Immature natural killer cell (primary cell): ENCODE measurements at regions not wholly inside any gene's neighbourhood (a gene's known extent, or its start where the extent isn't known, plus 50 kb on each side); places are given as distances from the start of the nearest gene placed in this dataset.
"Not testable (repeated sequence)": the region's sequence is repeated elsewhere in the genome, so short reads cannot be mapped to it uniquely, and the experiment has no call there.

Experiments
- DNase-seq, 3 donors: peaks; one replicate each; pipeline ENCODE4 v3.0.0; 2022; ENCODE audit warnings: mixed read lengths in 1 of 3
- H3K27ac Mint-ChIP-seq, 6 donors: one replicate each; pipeline ENCODE4 v1.8.0; 2020; ENCODE audit warnings: mixed read lengths in 6 of 6, mild to moderate bottlenecking in 5 of 6, inconsistent platforms in 4 of 6, moderate library complexity in 3 of 6
- H3K27me3 Mint-ChIP-seq, 3 donors: one replicate each; pipeline ENCODE4 v1.8.0; 2020 to 2021; ENCODE audit warnings: low read depth in 3 of 3, mild to moderate bottlenecking in 3 of 3, mixed read lengths in 3 of 3, moderate library complexity in 3 of 3, inconsistent platforms in 1 of 3
- H3K36me3 Mint-ChIP-seq, 3 donors: one replicate each; pipeline ENCODE4 v1.8.0; 2020; ENCODE audit warnings: mixed read lengths in 3 of 3, inconsistent platforms in 2 of 3, mild to moderate bottlenecking in 2 of 3
- H3K4me1 Mint-ChIP-seq, 2 donors: one replicate each; pipeline ENCODE4 v1.8.0; 2020; ENCODE audit warnings: inconsistent platforms in 2 of 2, mild to moderate bottlenecking in 2 of 2, mixed read lengths in 2 of 2, moderate library complexity in 1 of 2
- H3K4me3 Mint-ChIP-seq, 5 donors: one replicate each; pipeline ENCODE4 v1.8.0; 2020; ENCODE audit warnings: mild to moderate bottlenecking in 5 of 5, mixed read lengths in 5 of 5, inconsistent platforms in 3 of 5, moderate library complexity in 3 of 5
- H3K9me3 Mint-ChIP-seq, 6 donors: one replicate each; pipeline ENCODE4 v1.8.0; 2020; ENCODE audit warnings: mild to moderate bottlenecking in 6 of 6, mixed read lengths in 6 of 6, inconsistent platforms in 4 of 6, moderate library complexity in 3 of 6

DNA sequence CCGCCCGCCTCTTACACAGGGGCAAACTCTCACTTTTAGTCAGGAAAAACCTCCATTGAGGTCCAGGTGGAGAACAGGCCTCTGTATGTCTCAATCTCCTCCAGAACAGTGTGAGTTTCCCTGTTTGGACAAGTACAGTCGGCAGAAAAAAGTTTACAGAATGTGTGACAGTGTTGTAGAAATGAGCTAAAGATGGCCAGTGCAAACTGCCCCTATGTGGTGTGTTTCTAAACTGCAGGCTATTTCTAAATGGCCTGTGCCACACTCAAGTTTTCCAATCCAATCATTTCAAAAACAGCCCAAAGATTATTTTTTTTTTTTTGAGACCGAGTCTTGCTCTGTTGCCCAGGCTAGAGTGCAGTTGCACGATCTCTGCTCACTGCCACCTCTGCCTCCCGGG lies 1252.8 kb downstream of the RPIA start:
- H3K27me3 Mint-ChIP-seq, H3K9me3 Mint-ChIP-seq, DNase-seq, H3K4me1 Mint-ChIP-seq, H3K4me3 Mint-ChIP-seq, H3K36me3 Mint-ChIP-seq, H3K27ac Mint-ChIP-seq: not testable (repeated sequence)

DNA sequence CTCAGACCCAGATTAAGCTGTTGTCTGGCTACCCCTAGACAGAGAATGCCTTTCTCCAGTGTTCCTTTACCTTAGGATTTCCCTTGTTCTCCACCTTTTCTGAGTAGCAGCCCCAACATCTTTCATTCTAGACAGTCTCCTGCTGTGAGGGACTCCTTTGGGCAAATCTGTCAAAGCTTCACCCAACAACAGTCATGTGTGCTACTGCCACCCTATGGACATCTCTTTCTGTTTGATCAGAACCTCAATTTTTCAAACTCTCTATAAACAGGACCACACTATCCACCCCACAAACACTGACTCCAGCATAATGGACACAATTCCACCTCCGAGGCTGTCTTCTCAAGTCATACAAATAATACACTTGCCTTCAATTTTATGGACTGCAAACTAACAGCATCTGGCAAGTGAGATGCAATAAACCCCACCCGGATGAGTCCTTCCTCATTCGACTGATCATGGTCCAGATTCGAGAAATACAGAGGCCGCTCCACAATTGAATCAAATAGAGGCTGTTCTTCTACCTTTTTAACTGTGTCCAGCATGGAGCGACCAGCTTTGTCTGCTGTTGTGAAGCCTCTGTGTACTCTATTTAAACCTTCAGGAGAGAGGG lies 1253.6 kb downstream of the RPIA start:
- H3K4me3 Mint-ChIP-seq, H3K9me3 Mint-ChIP-seq, H3K4me1 Mint-ChIP-seq, H3K36me3 Mint-ChIP-seq, H3K27ac Mint-ChIP-seq, DNase-seq, H3K27me3 Mint-ChIP-seq: not testable (repeated sequence)

DNA sequence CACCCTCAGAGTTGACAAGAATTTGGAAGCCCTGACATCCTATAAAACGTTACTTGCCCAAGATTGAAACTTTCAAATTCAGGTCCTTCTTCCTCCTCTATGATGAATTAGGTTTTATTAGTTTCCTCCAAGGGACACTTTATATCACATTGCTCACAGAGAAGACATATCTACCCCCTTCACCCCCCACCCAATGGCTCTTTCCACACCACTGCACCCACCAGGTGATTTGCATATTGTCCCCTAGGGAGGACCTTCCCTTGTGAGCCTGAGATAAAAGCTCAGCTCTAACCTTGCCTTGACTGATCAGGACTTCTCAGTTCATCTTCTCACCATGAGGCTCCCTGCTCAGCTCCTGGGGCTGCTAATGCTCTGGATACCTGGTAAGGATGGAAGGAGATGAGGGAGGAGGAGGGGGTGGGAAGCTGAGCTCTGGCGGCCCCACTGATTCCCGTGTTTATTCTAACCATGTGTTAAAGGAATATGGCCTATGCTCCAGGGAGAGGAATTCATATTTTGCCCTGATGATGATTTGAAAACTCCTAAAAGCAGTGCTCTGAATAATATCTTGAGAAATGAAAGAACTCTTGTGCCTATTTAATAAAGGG lies 1255.8 kb downstream of the RPIA start:
- H3K27ac Mint-ChIP-seq, DNase-seq, H3K4me3 Mint-ChIP-seq, H3K27me3 Mint-ChIP-seq, H3K36me3 Mint-ChIP-seq, H3K9me3 Mint-ChIP-seq, H3K4me1 Mint-ChIP-seq: not testable (repeated sequence)

DNA sequence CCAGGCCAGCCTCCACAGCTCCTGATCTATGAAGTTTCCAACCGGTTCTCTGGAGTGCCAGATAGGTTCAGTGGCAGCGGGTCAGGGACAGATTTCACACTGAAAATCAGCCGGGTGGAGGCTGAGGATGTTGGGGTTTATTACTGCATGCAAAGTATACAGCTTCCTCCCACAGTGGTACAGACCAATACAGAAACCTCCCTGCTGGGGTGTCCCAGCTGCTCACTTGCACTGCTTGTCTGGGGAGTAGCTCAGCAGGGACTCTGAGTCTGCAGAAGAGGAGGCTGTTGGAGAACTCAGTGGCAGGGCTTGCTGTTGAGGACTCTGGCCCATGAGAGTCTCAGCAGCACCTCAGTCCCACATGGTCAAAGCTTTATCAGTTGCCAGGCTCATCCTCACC lies 1256.6 kb downstream of the RPIA start:
- not testable (repeated sequence) for DNase-seq, H3K4me1 Mint-ChIP-seq, H3K9me3 Mint-ChIP-seq, H3K4me3 Mint-ChIP-seq, H3K27me3 Mint-ChIP-seq, H3K27ac Mint-ChIP-seq, H3K36me3 Mint-ChIP-seq

DNA sequence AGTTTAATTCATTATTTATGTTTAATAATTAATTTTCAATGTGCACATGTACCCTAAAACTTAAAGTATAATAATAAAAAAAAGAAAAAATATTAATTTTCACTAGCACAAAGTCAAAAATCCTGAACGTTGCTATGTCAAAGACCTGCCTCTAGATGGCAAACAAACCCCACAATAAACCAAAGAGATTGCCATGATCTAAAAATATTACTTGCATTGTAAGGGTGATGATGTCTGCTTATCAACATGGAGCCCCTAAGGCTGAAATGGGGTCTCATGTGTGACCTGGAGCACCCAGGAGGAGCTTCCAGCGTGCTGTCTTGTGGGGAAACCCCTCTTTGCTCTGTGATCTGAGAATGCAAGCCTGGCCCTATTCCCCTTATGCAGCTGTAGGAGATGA lies 1259.3 kb downstream of the RPIA start:
- not testable (repeated sequence) for H3K27ac Mint-ChIP-seq, H3K27me3 Mint-ChIP-seq, H3K4me3 Mint-ChIP-seq, H3K4me1 Mint-ChIP-seq, DNase-seq, H3K9me3 Mint-ChIP-seq, H3K36me3 Mint-ChIP-seq

DNA sequence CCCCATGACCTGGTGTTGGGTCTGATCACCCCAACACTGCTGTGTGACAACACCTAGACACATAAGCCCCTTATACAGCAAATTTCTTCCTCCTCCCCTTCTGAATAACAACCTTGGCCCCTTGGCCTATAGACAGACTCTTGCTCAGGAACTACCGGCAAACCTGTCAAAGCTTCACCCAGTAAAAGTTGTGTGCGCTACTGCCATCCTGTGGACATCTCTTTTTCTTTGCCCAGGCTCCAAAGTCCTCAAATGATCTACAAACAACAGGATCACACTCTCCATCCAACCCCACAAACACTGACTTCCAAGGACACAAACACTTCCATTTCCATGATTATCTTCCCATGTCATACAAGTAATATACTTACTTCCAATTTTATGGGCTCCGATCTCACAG lies 1265.8 kb downstream of the RPIA start:
- H3K9me3 Mint-ChIP-seq, H3K4me1 Mint-ChIP-seq, H3K4me3 Mint-ChIP-seq, H3K27me3 Mint-ChIP-seq, DNase-seq, H3K36me3 Mint-ChIP-seq, H3K27ac Mint-ChIP-seq: not testable (repeated sequence)

DNA sequence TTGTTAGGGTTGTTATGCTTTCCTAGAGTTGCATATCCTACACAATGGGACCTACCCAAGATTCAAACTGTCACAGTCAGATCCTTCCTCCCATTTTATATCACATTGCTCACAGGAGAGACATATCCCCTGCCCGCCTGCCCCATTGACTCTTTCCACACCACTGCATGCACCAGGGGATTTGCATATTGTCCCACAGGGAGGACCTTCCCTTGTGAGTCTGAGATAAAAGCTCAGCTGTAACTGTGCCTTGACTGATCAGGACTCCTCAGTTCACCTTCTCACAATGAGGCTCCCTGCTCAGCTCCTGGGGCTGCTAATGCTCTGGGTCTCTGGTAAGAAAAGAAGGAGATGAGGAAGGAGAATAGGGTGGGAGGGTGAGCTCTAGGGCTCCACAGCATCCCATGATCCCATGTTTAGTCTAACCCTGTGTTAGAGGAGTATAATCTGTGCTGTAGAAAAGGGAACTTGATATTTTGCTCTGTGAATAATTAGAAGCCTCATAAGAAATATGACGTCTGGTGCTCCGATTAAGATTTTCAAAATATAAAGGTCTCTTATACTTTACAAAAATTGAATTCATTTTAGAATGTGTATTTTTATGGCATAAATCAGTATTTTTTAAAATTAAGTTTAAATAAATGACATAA lies 1268.4 kb downstream of the RPIA start:
- not testable (repeated sequence) for H3K9me3 Mint-ChIP-seq, H3K4me1 Mint-ChIP-seq, H3K27ac Mint-ChIP-seq, H3K27me3 Mint-ChIP-seq, H3K4me3 Mint-ChIP-seq, DNase-seq, H3K36me3 Mint-ChIP-seq

DNA sequence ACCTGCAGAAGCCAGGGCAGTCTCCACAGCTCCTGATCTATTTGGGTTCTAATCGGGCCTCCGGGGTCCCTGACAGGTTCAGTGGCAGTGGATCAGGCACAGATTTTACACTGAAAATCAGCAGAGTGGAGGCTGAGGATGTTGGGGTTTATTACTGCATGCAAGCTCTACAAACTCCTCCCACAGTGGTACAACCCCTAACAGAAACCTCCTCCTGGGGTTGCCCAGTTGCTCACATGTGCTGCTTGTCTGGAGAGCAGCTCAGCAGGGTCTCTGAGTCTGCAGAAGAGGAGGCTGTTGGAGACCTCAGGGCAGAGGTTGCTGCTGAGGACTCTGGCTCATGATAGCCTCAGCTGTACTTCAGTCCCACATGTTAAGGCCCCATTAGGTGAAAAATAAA lies 1269.1 kb downstream of the RPIA start:
- not testable (repeated sequence) for DNase-seq, H3K27ac Mint-ChIP-seq, H3K9me3 Mint-ChIP-seq, H3K27me3 Mint-ChIP-seq, H3K4me3 Mint-ChIP-seq, H3K36me3 Mint-ChIP-seq, H3K4me1 Mint-ChIP-seq

DNA sequence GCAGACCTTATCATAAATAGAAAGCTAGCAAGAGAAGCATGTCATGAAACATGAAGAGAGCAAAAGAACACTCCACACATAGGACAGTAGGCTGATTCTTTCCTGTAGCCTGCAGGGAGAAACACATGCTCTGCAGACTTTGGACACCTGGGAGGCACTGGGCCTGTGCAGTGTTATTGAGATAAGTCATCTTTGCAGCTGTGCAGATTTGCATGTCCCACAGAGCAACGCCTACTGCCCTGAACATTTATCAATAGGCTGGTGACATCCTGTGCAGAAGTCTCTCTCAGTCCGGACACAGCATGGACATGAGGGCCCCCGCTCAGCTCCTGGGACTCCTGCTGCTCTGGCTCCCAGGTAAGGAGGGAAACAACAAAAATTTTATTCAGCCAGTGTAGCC lies 1277.1 kb downstream of the RPIA start:
- DNase-seq, H3K27ac Mint-ChIP-seq: not testable (repeated sequence)

DNA sequence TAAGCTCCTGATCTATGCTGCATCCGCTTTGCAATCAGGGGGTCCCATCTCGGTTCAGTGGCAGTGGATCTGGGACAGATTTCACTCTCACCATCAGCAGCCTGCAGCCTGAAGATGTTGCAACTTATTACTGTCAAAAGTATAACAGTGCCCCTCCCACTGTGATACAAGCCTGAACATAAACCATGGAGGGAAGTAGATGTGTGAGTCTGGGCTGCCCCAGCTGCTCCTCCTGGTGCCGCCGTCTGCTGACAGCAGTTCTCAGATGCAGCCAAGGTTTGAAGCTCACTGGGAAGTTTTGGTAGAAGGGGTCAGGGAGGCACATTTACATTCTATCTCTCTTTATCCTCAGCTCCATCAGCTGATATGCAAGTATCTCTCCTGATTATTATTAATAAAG lies 1277.7 kb downstream of the RPIA start:
- DNase-seq, H3K27me3 Mint-ChIP-seq, H3K4me1 Mint-ChIP-seq, H3K4me3 Mint-ChIP-seq, H3K27ac Mint-ChIP-seq, H3K36me3 Mint-ChIP-seq: not testable (repeated sequence)
- peaks cover 0 to 10% (median 0%) of the 10 kb centered on the region in 6 donors for H3K9me3 Mint-ChIP-seq

More for the DNA sequence above, 1277.1 kb downstream of the RPIA start:
- not testable (repeated sequence) for H3K4me3 Mint-ChIP-seq, H3K36me3 Mint-ChIP-seq, H3K4me1 Mint-ChIP-seq, H3K27me3 Mint-ChIP-seq
- peaks cover 0 to 12% (median 0%) of the 10 kb centered on the region in 6 donors for H3K9me3 Mint-ChIP-seq

DNA sequence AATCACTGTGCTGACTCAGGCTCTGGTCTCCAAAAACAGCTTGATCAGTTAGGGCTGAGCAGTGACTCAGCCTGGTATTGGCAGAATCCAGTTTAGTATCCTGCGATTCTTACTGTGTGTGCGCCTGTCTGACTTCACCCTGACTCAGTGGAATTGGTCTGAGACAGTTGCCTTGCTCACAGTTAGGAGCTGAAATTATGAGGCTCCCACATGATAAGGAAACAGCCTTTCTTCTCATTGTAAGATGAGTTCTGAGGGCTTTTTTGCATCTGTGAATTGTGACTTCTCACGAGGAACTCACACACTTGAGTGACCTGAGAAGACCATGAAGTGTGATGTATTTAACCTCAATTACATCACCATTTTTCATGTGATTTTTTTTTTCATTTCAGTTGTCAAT lies 1282.4 kb downstream of the RPIA start:
- H3K36me3 Mint-ChIP-seq, H3K4me1 Mint-ChIP-seq, H3K27ac Mint-ChIP-seq, H3K27me3 Mint-ChIP-seq, DNase-seq, H3K9me3 Mint-ChIP-seq, H3K4me3 Mint-ChIP-seq: not testable (repeated sequence)

DNA sequence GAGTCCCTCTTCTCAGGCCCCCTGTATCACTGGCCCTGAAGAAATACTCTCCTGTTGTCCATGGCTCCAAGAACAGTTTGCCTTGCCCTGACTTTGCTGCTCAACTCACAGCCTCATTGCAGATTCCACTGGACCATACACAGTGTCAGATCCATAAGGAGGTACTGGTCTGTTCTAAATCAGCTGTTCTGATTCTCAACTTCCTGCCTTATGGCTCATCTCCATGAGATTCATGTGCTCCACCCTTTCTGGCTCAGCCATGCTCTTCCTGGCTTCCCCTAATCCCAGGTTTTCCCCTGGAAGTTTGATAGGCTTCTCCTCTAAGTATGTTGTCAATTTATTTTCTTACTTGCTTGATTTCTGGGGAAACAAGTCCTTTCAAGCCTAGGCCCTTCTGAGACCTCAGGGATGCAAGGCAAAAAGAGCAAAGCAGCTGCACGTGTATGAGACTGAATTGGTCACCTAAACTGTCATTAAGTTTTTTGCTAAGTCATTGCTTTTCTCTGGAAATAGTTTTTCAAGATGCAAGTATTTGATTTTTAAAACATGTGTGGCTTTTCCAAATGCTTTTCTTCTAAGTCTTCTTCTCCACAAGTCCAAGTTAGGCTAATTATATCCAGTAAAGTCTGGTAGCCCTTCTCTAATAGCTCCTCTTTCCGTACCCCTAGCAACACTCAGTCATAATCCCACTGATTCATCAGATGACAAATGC lies 1288.5 kb downstream of the RPIA start:
- not testable (repeated sequence) for H3K27ac Mint-ChIP-seq, H3K4me3 Mint-ChIP-seq, H3K36me3 Mint-ChIP-seq, H3K27me3 Mint-ChIP-seq, H3K9me3 Mint-ChIP-seq, DNase-seq, H3K4me1 Mint-ChIP-seq

DNA sequence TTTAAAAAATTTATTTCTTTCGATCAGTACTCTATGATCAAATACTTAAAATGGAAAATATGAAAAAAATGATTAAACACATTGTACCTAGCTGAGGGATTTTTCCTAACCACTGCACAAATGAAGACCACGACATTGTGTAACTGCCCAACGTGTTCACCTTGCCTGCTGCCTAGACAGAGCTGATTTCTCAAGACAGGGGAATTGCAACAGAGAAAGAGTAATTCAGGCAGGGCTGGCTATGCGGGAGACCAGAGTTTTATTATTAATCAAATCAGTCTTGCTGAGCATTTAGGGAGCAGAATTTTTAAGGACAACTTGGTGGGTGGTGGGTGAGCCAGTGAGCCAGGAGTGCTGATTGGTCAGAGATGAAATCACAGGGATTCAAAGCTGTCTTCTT lies 1290.8 kb downstream of the RPIA start:
- H3K36me3 Mint-ChIP-seq, H3K27ac Mint-ChIP-seq, H3K27me3 Mint-ChIP-seq, H3K4me3 Mint-ChIP-seq, DNase-seq, H3K9me3 Mint-ChIP-seq, H3K4me1 Mint-ChIP-seq: not testable (repeated sequence)

DNA sequence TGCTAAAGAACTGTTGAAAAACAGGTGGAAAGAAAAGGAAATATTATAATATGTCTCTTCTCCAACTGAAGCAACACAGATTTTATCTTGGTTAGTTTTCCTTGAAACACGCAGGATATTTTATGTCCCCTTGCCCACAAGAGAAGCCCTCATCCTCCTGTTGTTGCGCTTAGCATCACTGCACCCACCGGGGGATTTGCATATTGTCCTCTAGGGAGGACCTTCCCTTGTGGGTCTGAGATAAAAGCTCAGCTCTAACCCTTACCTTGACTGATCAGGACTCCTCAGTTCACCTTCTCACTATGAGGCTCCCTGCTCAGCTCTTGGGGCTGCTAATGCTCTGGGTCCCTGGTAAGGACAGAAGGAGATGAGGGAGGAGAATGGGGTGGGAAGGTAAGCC lies 1294.2 kb downstream of the RPIA start:
- not testable (repeated sequence) for H3K4me1 Mint-ChIP-seq, H3K4me3 Mint-ChIP-seq, H3K36me3 Mint-ChIP-seq, DNase-seq, H3K9me3 Mint-ChIP-seq, H3K27me3 Mint-ChIP-seq, H3K27ac Mint-ChIP-seq

DNA sequence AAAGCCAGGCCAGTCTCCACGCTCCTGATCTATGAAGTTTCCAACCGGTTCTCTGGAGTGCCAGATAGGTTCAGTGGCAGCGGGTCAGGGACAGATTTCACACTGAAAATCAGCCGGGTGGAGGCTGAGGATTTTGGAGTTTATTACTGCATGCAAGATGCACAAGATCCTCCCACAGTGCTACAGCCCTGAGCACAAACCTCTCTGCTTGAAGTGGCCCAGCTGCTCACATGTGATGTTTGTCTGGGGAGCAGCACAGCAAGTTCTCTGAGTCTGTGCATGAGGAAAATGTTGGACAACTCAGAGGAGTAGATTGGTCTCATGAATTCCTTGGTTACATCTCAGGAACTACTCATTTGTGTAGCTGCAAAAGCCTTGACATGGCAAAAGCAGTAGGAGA lies 1295.1 kb downstream of the RPIA start:
- H3K27ac Mint-ChIP-seq, H3K36me3 Mint-ChIP-seq, H3K9me3 Mint-ChIP-seq, DNase-seq, H3K4me3 Mint-ChIP-seq, H3K4me1 Mint-ChIP-seq, H3K27me3 Mint-ChIP-seq: not testable (repeated sequence)
